ENCODE measurements at regions not wholly inside any gene's neighbourhood (a gene's known extent, or its start where the extent isn't known, plus 50 kb on each side); places are given as distances from the start of the nearest gene placed in this dataset.

- DNase-seq (ENCODE audit: low spot score), result no peak
These were observed 62.3 kb upstream of the PLSCR4 start for GRCh38 chr3:146313031-146313745.

DNA sequence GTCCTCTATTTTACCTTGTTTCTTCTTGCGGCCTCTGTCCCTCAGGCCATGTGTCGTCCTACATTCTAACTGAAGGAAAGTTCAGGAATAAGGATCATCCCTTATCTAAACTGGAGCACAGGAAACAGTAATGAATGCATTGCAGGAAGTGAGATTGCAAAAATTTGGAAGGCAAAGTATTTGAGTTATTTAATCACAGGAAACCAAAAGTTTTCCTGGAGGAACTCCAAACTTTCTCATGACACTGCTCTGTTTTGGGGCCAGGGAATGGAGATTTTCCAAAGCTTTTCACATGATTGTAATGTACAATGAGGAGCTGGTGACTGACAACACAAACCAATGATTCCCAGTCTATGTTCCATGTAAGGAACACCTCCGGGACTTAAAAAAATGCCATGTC is 57.8 kb upstream of the PLSCR4 start:
- FAIRE-seq, result no peak
- no peak for DNase-seq (ENCODE audit: low spot score)

More at GRCh38 chr3:146313031-146313745, 62.3 kb upstream of the PLSCR4 start:
- no peak for FAIRE-seq

- FAIRE-seq (no peak), DNase-seq (ENCODE audit: low spot score) (no peak)
These were observed 57.3 kb upstream of the PLSCR4 start for GRCh38 chr3:146308222-146308621.

- FAIRE-seq (no peak), DNase-seq (ENCODE audit: low spot score) (no peak)
These were observed 56.5 kb upstream of the PLSCR4 start for GRCh38 chr3:146307456-146307725.

GRCh38 chr3:146306656-146307455 is 56.0 kb upstream of the PLSCR4 start:
- no peak for FAIRE-seq
- DNase-seq (ENCODE audit: low spot score), result no peak

DNA sequence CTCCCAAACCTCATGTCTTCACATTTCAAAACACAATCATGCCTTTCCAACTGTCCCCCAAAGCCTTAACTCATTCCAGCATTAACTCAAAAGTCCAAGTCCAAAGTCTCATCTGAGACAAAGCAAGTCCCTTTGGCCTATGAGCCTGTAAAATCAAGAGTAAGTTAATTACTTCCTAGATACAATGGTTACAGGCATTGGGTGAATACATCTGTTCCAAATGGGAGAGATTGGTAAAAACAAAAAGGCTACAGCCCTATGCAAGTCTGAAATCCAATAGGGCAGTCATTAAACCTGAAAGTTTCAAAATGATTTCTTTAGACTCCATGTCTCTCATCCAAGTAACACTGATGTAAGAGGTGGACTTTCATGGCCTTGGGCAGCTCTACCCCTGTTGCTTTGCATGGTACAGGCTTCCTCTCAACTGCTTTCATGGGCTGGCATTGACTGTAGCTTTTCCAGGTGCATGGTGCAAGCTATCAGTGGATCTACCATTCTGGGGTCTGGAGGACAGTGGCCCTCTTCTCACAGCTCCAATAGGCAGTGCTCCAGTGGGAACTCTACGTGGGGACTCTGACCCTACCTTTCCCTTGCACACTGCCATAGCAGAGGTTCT is 55.0 kb upstream of the PLSCR4 start:
- DNase-seq (ENCODE audit: low spot score) (no peak), FAIRE-seq (no peak)

- DNase-seq (ENCODE audit: low spot score), result no peak
- FAIRE-seq, result no peak
These were observed 49.9 kb upstream of the PLSCR4 start for GRCh38 chr3:146300768-146301167.
